AG10803 (cell line): ENCODE measurements at regions not wholly inside any gene's neighbourhood (a gene's known extent, or its start where the extent isn't known, plus 50 kb on each side); places are given as distances from the start of the nearest gene placed in this dataset.

ENCODE experiments used
- DNase-seq: peaks from one replicate; pipeline ENCODE4 v3.0.0; 2010; ENCODE audit warnings: low read depth
- H3K4me3 ChIP-seq: 2 replicates; pipeline ENCODE4 v1.5.1; 2011; ENCODE audit warnings: mild to moderate bottlenecking, low read length, control low read depth
- TF ChIP-seq, protein P1 (sequence below): conservative IDR thresholded peaks from 2 replicates; pipeline ENCODE4 v1.5.1; 2011; ENCODE audit warnings: mild to moderate bottlenecking, low read length, control low read depth, inconsistent platforms

DNA sequence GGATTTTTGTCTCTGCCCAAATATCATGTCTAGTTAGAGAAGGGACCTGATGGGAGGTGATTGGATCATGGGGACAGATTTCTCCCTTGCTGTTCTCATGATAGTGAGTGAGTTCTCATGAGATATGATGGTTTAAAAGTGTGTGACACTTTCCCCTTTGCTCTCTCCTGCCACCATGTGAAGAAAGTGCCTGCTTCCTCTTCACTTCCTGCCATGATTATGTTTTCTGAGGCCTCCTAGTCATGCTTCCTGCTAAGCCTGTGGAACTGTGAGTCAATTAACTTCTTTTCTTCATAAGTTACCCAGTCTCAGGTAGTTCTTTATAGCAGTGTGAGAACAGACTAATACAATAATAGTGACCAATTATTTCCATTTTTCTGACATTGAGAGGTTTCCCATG is 167.3 kb upstream of the CYRIA start:
- no peak for DNase-seq
- H3K4me3 ChIP-seq, result no peak overlapping the region
- TF ChIP-seq, protein P1, sequence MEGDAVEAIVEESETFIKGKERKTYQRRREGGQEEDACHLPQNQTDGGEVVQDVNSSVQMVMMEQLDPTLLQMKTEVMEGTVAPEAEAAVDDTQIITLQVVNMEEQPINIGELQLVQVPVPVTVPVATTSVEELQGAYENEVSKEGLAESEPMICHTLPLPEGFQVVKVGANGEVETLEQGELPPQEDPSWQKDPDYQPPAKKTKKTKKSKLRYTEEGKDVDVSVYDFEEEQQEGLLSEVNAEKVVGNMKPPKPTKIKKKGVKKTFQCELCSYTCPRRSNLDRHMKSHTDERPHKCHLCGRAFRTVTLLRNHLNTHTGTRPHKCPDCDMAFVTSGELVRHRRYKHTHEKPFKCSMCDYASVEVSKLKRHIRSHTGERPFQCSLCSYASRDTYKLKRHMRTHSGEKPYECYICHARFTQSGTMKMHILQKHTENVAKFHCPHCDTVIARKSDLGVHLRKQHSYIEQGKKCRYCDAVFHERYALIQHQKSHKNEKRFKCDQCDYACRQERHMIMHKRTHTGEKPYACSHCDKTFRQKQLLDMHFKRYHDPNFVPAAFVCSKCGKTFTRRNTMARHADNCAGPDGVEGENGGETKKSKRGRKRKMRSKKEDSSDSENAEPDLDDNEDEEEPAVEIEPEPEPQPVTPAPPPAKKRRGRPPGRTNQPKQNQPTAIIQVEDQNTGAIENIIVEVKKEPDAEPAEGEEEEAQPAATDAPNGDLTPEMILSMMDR, result no peak

- no peak for DNase-seq
- no peak overlapping the region for H3K4me3 ChIP-seq
- TF ChIP-seq, protein P1, result no peak
Measured at GRCh38 chr2:16828828-16829160, 163.2 kb upstream of the CYRIA start.

- H3K4me3 ChIP-seq, result no peak overlapping the region
- no peak for DNase-seq
- TF ChIP-seq, protein P1, result no peak
Measured at GRCh38 chr2:16828044-16828827, 162.6 kb upstream of the CYRIA start.

DNA sequence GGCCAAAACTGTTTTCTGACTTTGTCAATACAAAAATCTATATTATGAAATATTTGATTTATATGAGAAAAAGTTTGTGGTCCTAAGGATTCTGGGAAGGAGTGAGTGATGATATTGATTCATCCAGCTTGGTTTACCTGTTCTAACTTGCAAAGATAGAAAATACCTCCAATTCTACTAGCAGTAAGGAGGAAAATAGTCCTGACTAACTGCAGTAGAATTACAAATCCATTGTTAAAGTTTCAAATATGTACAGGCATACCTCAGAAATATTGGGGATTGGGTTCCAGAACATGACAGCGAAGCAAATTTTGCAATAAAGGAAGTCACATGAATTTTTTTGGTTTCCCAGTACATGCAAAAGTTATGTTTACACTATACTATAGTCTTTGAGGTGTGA is 158.8 kb upstream of the CYRIA start:
- no peak for DNase-seq
- TF ChIP-seq, protein P1, result no peak
- H3K4me3 ChIP-seq, result no peak overlapping the region

DNA sequence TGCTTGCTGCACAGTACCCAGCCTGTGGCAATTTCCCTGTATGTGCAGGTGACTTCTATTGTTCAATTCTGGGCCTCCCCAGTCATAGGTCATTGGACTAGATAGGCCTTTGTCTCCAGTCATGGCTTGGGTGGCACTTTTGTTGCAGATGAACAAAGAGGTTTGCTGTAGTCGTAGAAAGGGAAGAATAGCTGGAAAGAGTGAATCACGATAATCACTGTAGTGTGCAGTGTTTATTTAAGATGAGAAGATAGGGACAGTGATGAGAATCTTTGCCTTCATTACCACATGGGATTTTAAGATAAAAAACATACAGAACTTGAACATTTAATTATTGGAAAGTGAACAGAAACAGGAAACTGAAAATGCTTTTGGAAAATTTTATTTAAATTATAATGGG is 156.1 kb upstream of the CYRIA start:
- TF ChIP-seq, protein P1, result no peak
- no peak overlapping the region for H3K4me3 ChIP-seq
- no peak for DNase-seq

- TF ChIP-seq, protein P1, result no peak
- no peak for DNase-seq
- no peak overlapping the region for H3K4me3 ChIP-seq
Measured at GRCh38 chr2:16818203-16818556, 152.5 kb upstream of the CYRIA start.

GRCh38 chr2:16817305-16818202 is 151.9 kb upstream of the CYRIA start:
- DNase-seq, result no peak
- TF ChIP-seq, protein P1, result no peak
- no peak overlapping the region for H3K4me3 ChIP-seq
